Thyroid gland (tissue), 4 donors: ENCODE measurements at regions not wholly inside any gene's neighbourhood (a gene's known extent, or its start where the extent isn't known, plus 50 kb on each side); places are given as distances from the start of the nearest gene placed in this dataset.
"Not testable (repeated sequence)": the region's sequence is repeated elsewhere in the genome, so short reads cannot be mapped to it uniquely, and the experiment has no call there.

Source experiments
- DNase-seq, 2 donors: peaks; one replicate each; pipeline ENCODE4 v3.0.0-alpha.2; 2019
- H3K27ac ChIP-seq, 3 donors: fragments of 200-600 bp; sonication (generic); 1 replicate in 2 of 3; 2 replicates in 1 of 3; pipeline ENCODE4 v1.5.1; 2016 to 2019; ENCODE audit warnings: mild to moderate bottlenecking in 1 of 3, moderate library complexity in 1 of 3
- H3K27me3 ChIP-seq: fragments of 200-600 bp; sonication (generic); one replicate; pipeline ENCODE4 v1.5.1; 2019
- H3K36me3 ChIP-seq, 2 donors: fragments of 200-600 bp; sonication (generic); one replicate each; pipeline ENCODE4 v1.5.1; 2016 to 2019
- H3K4me1 ChIP-seq, 2 donors: fragments of 200-600 bp; sonication (generic); one replicate each; pipeline ENCODE4 v1.5.1; 2017 to 2019
- H3K4me3 ChIP-seq, 3 donors: fragments of 200-600 bp; sonication (generic); replicated peaks in 1 of 3; 1 replicate in 2 of 3; 2 replicates in 1 of 3; pipeline ENCODE4 v1.5.1; 2016; ENCODE audit warnings: mild to moderate bottlenecking in 1 of 3
- H3K9me3 ChIP-seq: fragments of 200-600 bp; sonication (generic); one replicate; pipeline ENCODE4 v1.5.1; 2017
- CTCF ChIP-seq, 6 experiments: fragments of 200-600 bp in 3 of 6; fragments of 450-650 bp in 3 of 6; sonication (generic) in 3 of 6; IDR thresholded peaks; one replicate each; pipeline ENCODE4 v1.5.1; 2016 to 2019; ENCODE audit warnings: antibody characterized with exemption in 6 of 6, mild to moderate bottlenecking in 2 of 6, inconsistent platforms in 1 of 6, moderate library complexity in 1 of 6
- POLR2A ChIP-seq, 2 donors: fragments of 450-650 bp; IDR thresholded peaks; one replicate each; pipeline ENCODE4 v1.6.1; 2017; ENCODE audit warnings: antibody characterized with exemption in 2 of 2, mild to moderate bottlenecking in 2 of 2, moderate library complexity in 1 of 2
- WGBS, 2 donors: methylation state at CpG; one replicate each; pipeline ENCODE4 v1.1.5; 2017; 5-methylcytosine and 5-hydroxymethylcytosine counted together
- intact Hi-C: fragments of 100-400 bp; cut with DNase I; formaldehyde crosslinking; loops from one replicate; pipeline ENCODE4 v1.15.1; 2023

- DNase-seq = no peak
- no peaks in the 10 kb centered on the region for H3K36me3 ChIP-seq
- H3K27me3 ChIP-seq = no peaks in the 10 kb centered on the region
- 73% methylated on average over 3 of the region's 3 CpGs for WGBS, 2 donors
- H3K9me3 ChIP-seq = no peaks in the 10 kb centered on the region
- H3K4me1 ChIP-seq = no peaks in the 10 kb centered on the region
- intact Hi-C loops = no loop called here
- no peak overlapping the region for H3K4me3 ChIP-seq
- no peak overlapping the region for H3K27ac ChIP-seq
- TF ChIP-seq POLR2A (IDR thresholded peaks at IDR 0.05) = no peak
- TF ChIP-seq CTCF (IDR thresholded peaks at IDR 0.05) = no peak
These were observed 100.8 kb downstream of the ASB1 start for GRCh38 chr2:238527565-238527964.

GRCh38 chr2:238528953-238529781 lies 102.4 kb downstream of the ASB1 start:
- Histone ChIP-seq H3K27ac (no peak overlapping the region), H3K4me1 (no peaks in the 10 kb centered on the region), H3K36me3 (no peaks in the 10 kb centered on the region), H3K27me3 (no peaks in the 10 kb centered on the region), H3K9me3 (no peaks in the 10 kb centered on the region), H3K4me3 (no peak overlapping the region)
- intact Hi-C loops = no loop called here
- WGBS, 2 donors = 73 to 74% methylated on average over 10 of the region's 10 CpGs
- DNase-seq = no peak
- TF ChIP-seq POLR2A (IDR thresholded peaks at IDR 0.05) (no peak), CTCF (IDR thresholded peaks at IDR 0.05) (no peak)

GRCh38 chr2:238531017-238531645 lies 104.4 kb downstream of the ASB1 start:
- intact Hi-C loops, DNase-seq, H3K4me1 ChIP-seq, H3K36me3 ChIP-seq, H3K4me3 ChIP-seq, H3K27me3 ChIP-seq, H3K27ac ChIP-seq, H3K9me3 ChIP-seq: not testable (repeated sequence)
- WGBS, 2 donors = 75 to 77% methylated on average over 4 of the region's 4 CpGs

GRCh38 chr2:238543732-238544131 lies 117.0 kb downstream of the ASB1 start:
- H3K27me3 ChIP-seq, H3K4me1 ChIP-seq, H3K27ac ChIP-seq, H3K4me3 ChIP-seq, H3K36me3 ChIP-seq, DNase-seq, intact Hi-C loops, H3K9me3 ChIP-seq: not testable (repeated sequence)
- 70 to 94% methylated on average over 3 of the region's 3 CpGs for WGBS, 2 donors

GRCh38 chr2:238548902-238549462 lies 122.3 kb downstream of the ASB1 start:
- Histone ChIP-seq H3K9me3 (no peaks in the 10 kb centered on the region), H3K27me3 (no peaks in the 10 kb centered on the region), H3K4me1 (no peaks in the 10 kb centered on the region), H3K27ac (no peak overlapping the region), H3K36me3 (no peaks in the 10 kb centered on the region), H3K4me3 (no peak overlapping the region)
- TF ChIP-seq CTCF (IDR thresholded peaks at IDR 0.05) (no peak), POLR2A (IDR thresholded peaks at IDR 0.05) (no peak)
- intact Hi-C loops = no loop called here
- 88 to 93% methylated on average over 3 to 5 of the region's 5 CpGs for WGBS, 2 donors
- DNase-seq = no peak

GRCh38 chr2:238549866-238550265 lies 123.1 kb downstream of the ASB1 start:
- intact Hi-C loops = no loop called here
- H3K4me1 ChIP-seq = no peaks in the 10 kb centered on the region
- 96 to 100% methylated on average over 2 of the region's 2 CpGs for WGBS, 2 donors
- no peak for TF ChIP-seq CTCF (IDR thresholded peaks at IDR 0.05)
- no peak for TF ChIP-seq POLR2A (IDR thresholded peaks at IDR 0.05)
- no peaks in the 10 kb centered on the region for H3K36me3 ChIP-seq
- H3K9me3 ChIP-seq = no peaks in the 10 kb centered on the region
- no peak overlapping the region for H3K4me3 ChIP-seq
- no peaks in the 10 kb centered on the region for H3K27me3 ChIP-seq
- no peak overlapping the region for H3K27ac ChIP-seq
- DNase-seq = no peak
